MM.1S (cell line): ENCODE measurements at regions not wholly inside any gene's neighbourhood (a gene's known extent, or its start where the extent isn't known, plus 50 kb on each side); places are given as distances from the start of the nearest gene placed in this dataset.

ENCODE experiments used
- DNase-seq: peaks from one replicate; pipeline ENCODE4 v3.0.0-alpha.2; 2015
- H2AFZ ChIP-seq: fragments of 300-600 bp; sonication (generic); 2 replicates; pipeline ENCODE4 v1.6.0; 2016; ENCODE audit warnings: antibody characterized with exemption, low read length
- H3F3A ChIP-seq: fragments of 300-600 bp; sonication (generic); 2 replicates; pipeline ENCODE4 v1.6.1; 2016; ENCODE audit warnings: mild to moderate bottlenecking, antibody characterized with exemption, low read length, moderate library complexity, mixed read lengths; ENCODE audit not compliant: insufficient read depth
- H3K27ac ChIP-seq: fragments of 300-600 bp; sonication (generic); 2 replicates; pipeline ENCODE4 v1.5.1; 2016; ENCODE audit warnings: mild to moderate bottlenecking, low read length
- H3K27me3 ChIP-seq: fragments of 300-600 bp; sonication (generic); replicated peaks from 2 replicates; pipeline ENCODE4 v1.6.0; 2016; ENCODE audit warnings: low read length; ENCODE audit not compliant: insufficient read depth
- H3K36me3 ChIP-seq: fragments of 300-600 bp; sonication (generic); replicated peaks from 2 replicates; pipeline ENCODE4 v1.6.1; 2016; ENCODE audit warnings: mild to moderate bottlenecking, low read length, mixed read lengths; ENCODE audit not compliant: insufficient read depth
- H3K4me1 ChIP-seq: fragments of 300-600 bp; sonication (generic); 2 replicates; pipeline ENCODE4 v1.6.1; 2016; ENCODE audit warnings: low read length, mixed read lengths
- H3K4me2 ChIP-seq: fragments of 300-600 bp; sonication (generic); 2 replicates; pipeline ENCODE4 v1.6.0; 2016; ENCODE audit warnings: low read depth, low read length
- H3K4me3 ChIP-seq: fragments of 300-600 bp; sonication (generic); 2 replicates; pipeline ENCODE4 v1.5.1; 2016; ENCODE audit warnings: low read length, mixed read lengths
- H3K79me2 ChIP-seq: fragments of 300-600 bp; sonication (generic); 2 replicates; pipeline ENCODE4 v1.6.1; 2016; ENCODE audit warnings: mixed run types, low read length, mixed read lengths
- H3K9ac ChIP-seq: fragments of 300-600 bp; sonication (generic); 2 replicates; pipeline ENCODE4 v1.6.1; 2016; ENCODE audit warnings: low read length, mixed read lengths
- H3K9me2 ChIP-seq: fragments of 300-600 bp; sonication (generic); replicated peaks from 2 replicates; pipeline ENCODE4 v1.6.1; 2016; ENCODE audit warnings: mild to moderate bottlenecking, low read length, mixed read lengths; ENCODE audit not compliant: insufficient read depth
- H3K9me3 ChIP-seq: fragments of 300-600 bp; sonication (generic); replicated peaks from 2 replicates; pipeline ENCODE4 v1.6.1; 2016; ENCODE audit warnings: mild to moderate bottlenecking, low read length, mixed read lengths; ENCODE audit not compliant: insufficient read depth
- H4K20me1 ChIP-seq: fragments of 300-600 bp; sonication (generic); 2 replicates; pipeline ENCODE4 v1.6.1; 2016; ENCODE audit warnings: mild to moderate bottlenecking, low read length, moderate library complexity, mixed read lengths; ENCODE audit not compliant: insufficient read depth
- EZH2 ChIP-seq: fragments of 300-600 bp; sonication (generic); optimal IDR thresholded peaks from 2 replicates; pipeline ENCODE3; 2017; ENCODE audit warnings: low read depth, mild to moderate bottlenecking, antibody characterized with exemption, low read length, mixed read lengths
- EZH2phosphoT487 ChIP-seq: fragments of 300-600 bp; sonication (generic); IDR thresholded peaks from 2 replicates; pipeline ENCODE4 v1.6.1; 2018; ENCODE audit warnings: antibody characterized with exemption, low read length
- TF ChIP-seq, protein P1 (sequence below): fragments of 300-600 bp; sonication (generic); IDR thresholded peaks from 2 replicates; pipeline ENCODE4 v1.5.1; 2016; ENCODE audit warnings: antibody characterized with exemption, low read length, mixed read lengths

DNA sequence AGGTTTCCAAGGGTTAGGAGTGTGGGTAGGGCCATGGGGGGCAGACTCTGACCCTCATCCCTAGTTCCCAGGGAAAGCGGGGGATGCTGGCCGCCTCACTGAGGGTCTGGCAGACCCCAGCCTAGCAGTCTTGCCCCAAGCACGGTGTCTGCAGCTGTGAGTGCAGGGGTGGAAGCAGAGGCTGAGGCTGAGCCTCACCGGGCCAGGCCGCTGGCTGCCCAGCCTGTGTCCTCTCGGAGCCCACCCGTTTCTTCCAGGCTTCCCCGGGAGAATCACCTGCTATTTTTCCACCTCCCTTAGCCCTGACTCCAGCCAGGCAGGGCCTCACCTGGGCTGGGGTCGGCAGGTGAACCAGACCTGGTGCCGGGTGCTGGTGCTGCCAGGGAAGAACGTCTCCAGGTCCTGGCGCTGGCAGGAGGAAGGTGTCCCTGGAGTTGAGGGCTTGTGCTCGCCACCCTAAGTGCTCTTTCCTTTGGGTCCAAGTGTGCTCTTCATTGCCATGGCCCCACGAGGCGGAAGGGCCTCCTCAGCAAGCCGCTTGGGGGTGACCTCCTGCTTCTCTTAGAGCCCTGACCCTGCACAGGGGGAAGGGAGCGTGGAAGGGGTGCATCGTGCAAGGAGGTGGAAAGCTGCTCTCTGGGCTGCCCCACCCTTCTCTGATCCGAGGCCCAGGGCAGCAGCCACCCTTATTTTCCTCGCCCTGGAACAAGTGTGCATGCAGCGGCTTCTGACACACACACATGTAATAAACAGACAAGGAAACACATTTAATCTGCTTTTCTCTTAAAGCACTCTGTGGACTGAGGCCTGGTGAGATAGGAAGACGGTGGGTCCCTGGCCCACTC, 112.7 kb downstream of the FAM53A start:
- H3K36me3 ChIP-seq = no peaks in the 10 kb centered on the region
- no peaks in the 10 kb centered on the region for H3K27me3 ChIP-seq
- no peak overlapping the region for H2AFZ ChIP-seq
- no peaks in the 10 kb centered on the region for H3K4me1 ChIP-seq
- H3K9ac ChIP-seq = no peak overlapping the region
- H3F3A ChIP-seq = no peaks in the 10 kb centered on the region
- H3K27ac ChIP-seq = no peak overlapping the region
- TF ChIP-seq EZH2 = no peak
- TF ChIP-seq, protein P1, sequence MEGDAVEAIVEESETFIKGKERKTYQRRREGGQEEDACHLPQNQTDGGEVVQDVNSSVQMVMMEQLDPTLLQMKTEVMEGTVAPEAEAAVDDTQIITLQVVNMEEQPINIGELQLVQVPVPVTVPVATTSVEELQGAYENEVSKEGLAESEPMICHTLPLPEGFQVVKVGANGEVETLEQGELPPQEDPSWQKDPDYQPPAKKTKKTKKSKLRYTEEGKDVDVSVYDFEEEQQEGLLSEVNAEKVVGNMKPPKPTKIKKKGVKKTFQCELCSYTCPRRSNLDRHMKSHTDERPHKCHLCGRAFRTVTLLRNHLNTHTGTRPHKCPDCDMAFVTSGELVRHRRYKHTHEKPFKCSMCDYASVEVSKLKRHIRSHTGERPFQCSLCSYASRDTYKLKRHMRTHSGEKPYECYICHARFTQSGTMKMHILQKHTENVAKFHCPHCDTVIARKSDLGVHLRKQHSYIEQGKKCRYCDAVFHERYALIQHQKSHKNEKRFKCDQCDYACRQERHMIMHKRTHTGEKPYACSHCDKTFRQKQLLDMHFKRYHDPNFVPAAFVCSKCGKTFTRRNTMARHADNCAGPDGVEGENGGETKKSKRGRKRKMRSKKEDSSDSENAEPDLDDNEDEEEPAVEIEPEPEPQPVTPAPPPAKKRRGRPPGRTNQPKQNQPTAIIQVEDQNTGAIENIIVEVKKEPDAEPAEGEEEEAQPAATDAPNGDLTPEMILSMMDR = no peak
- no peak for TF ChIP-seq EZH2phosphoT487
- no peak overlapping the region for H3K4me3 ChIP-seq
- no peak overlapping the region for H3K4me2 ChIP-seq
- no peaks in the 10 kb centered on the region for H3K9me2 ChIP-seq
- no peaks in the 10 kb centered on the region for H3K79me2 ChIP-seq
- H4K20me1 ChIP-seq = no peaks in the 10 kb centered on the region
- DNase-seq = no peak
- H3K9me3 ChIP-seq = no peaks in the 10 kb centered on the region

DNA sequence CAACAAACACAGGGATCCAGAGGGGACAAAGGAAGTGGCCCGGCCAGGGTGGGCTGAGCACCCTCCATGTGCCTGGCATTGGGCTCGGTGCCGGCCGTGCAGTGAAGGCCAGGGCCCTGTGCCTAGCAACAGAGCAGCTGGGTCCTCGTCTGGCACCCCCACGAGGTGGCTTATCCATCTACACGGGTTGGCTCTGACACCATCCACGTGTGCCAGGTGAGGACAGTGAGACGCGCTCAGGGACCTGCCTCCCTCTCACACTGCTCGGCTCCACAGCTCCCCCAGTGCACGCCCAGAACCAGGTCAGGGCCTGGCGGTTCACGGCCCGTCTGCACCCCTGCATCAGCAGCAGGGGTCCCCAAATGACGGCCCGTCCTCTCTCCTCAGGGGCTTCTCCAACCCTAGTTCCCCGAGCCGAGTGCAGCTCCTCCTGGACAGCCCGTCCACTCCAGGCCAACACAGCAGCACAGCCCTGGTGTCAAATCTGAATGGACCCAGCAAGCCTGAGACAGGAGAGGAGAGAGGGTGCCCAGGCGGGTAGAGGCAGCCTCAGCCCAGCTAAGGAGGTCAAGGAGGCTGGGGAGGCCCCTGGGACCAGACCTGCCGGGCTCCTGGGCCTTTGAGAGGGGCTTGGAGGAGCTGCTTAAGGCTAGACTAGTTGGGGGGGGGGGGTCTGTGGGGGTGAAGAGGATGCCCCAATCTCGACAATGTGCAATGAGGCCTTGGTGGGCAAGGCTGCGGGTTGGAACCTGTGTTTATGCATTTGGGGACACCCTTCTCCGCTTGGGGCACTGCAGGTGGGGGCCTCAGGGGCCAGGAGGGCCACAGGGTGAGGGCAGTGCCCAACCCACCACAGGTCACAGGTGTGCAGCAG, 113.6 kb downstream of the FAM53A start:
- no peak for TF ChIP-seq EZH2
- TF ChIP-seq, protein P1 = no peak
- TF ChIP-seq EZH2phosphoT487 = no peak
- Histone ChIP-seq H3K27me3 (no peaks in the 10 kb centered on the region), H3K4me1 (no peaks in the 10 kb centered on the region), H3K27ac (no peak overlapping the region), H3K9me3 (no peaks in the 10 kb centered on the region), H3K9ac (no peak overlapping the region), H3K36me3 (no peaks in the 10 kb centered on the region), H2AFZ (no peak overlapping the region), H3F3A (no peaks in the 10 kb centered on the region), H3K9me2 (no peaks in the 10 kb centered on the region), H3K4me3 (no peak overlapping the region), H3K4me2 (no peak overlapping the region), H3K79me2 (no peaks in the 10 kb centered on the region), H4K20me1 (no peaks in the 10 kb centered on the region)
- DNase-seq = no peak

DNA sequence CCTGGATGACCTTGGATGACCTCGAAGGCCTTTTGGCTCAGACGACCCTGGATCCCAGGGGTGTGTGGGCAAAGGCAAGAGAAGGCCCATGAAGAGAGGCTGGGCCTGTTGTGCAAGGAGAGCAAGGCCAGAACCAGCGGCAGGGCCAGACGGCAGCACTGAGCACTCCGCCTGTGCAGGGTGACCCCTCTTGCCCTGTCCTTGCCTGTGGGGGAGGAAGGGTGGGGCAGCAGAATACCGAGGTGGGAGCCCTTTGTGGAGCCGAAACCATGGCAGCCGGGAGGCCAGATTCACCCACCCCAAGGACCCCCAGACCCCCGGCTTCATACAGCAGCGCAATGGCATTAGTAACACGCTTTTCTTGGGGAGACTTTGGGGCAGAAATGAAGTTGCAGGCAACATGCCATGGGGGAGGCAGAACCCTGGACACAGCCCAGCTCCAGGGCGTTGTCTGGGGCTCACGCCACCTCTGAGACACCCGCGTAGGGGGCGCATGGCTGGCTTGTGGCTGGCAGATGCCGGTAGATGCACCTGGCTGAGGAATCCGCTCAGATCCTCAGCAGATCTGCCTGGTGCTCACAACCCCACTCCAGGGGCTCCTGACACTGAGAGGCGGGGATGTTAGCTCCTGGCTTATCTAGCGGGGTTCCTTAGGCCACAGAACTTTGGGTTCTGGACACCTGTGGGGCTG, 114.5 kb downstream of the FAM53A start:
- Histone ChIP-seq H3K4me3 (no peak overlapping the region), H3K9me2 (no peaks in the 10 kb centered on the region), H3K9ac (no peak overlapping the region), H2AFZ (no peak overlapping the region), H3K9me3 (no peaks in the 10 kb centered on the region), H3K4me1 (no peaks in the 10 kb centered on the region), H3K27ac (no peak overlapping the region), H3K4me2 (no peak overlapping the region), H3F3A (no peaks in the 10 kb centered on the region), H3K36me3 (no peaks in the 10 kb centered on the region), H3K79me2 (no peaks in the 10 kb centered on the region), H3K27me3 (no peaks in the 10 kb centered on the region), H4K20me1 (no peaks in the 10 kb centered on the region)
- no peak for DNase-seq
- TF ChIP-seq EZH2 (no peak), EZH2phosphoT487 (no peak)
- TF ChIP-seq, protein P1 = no peak
